HG03575 (cell line): ENCODE measurements at regions not wholly inside any gene's neighbourhood (a gene's known extent, or its start where the extent isn't known, plus 50 kb on each side); places are given as distances from the start of the nearest gene placed in this dataset.
"Not testable (repeated sequence)": the region's sequence is repeated elsewhere in the genome, so short reads cannot be mapped to it uniquely, and the experiment has no call there.

ENCODE experiments used
- ATAC-seq: cut with Tn5 transposase; IDR thresholded peaks from one replicate; pipeline ENCODE4 v1.9.1; 2021; ENCODE audit not compliant: unreplicated experiment, insufficient number of reproducible peaks, low FRiP score; ENCODE audit errors: extremely low read depth

- ATAC-seq = no peak
Measured at GRCh38 chr18:66078925-66079800, 328.4 kb downstream of the CDH7 start.

- no peak for ATAC-seq
Measured at GRCh38 chr18:66077066-66077465, 326.3 kb downstream of the CDH7 start.

- ATAC-seq = no peak
Measured at GRCh38 chr18:66066191-66066590, 315.4 kb downstream of the CDH7 start.

- ATAC-seq = no peak
Measured at GRCh38 chr18:66048406-66048805, 297.6 kb downstream of the CDH7 start.

- no peak for ATAC-seq
Measured at GRCh38 chr18:66046032-66046602, 295.3 kb downstream of the CDH7 start.

GRCh38 chr18:66043009-66043408 is 292.2 kb downstream of the CDH7 start:
- ATAC-seq = no peak

GRCh38 chr18:66013969-66014368 is 263.2 kb downstream of the CDH7 start:
- ATAC-seq = no peak

- ATAC-seq = no peak
Measured at GRCh38 chr18:66011916-66012315, 261.1 kb downstream of the CDH7 start.

- no peak for ATAC-seq
Measured at GRCh38 chr18:66005831-66006588, 255.2 kb downstream of the CDH7 start.

GRCh38 chr18:65998971-65999700 is 248.3 kb downstream of the CDH7 start:
- not testable (repeated sequence) for ATAC-seq

GRCh38 chr18:65995206-65995605 is 244.4 kb downstream of the CDH7 start:
- no peak for ATAC-seq

GRCh38 chr18:65994302-65994701 is 243.5 kb downstream of the CDH7 start:
- no peak for ATAC-seq

GRCh38 chr18:65990944-65991708 is 240.3 kb downstream of the CDH7 start:
- ATAC-seq = no peak

- ATAC-seq = no peak
Measured at GRCh38 chr18:65990174-65990690, 239.4 kb downstream of the CDH7 start.

GRCh38 chr18:65988972-65989371 is 238.2 kb downstream of the CDH7 start:
- no peak for ATAC-seq

- ATAC-seq = no peak
Measured at GRCh38 chr18:65988386-65988785, 237.6 kb downstream of the CDH7 start.

GRCh38 chr18:65983750-65984149 is 232.9 kb downstream of the CDH7 start:
- no peak for ATAC-seq

GRCh38 chr18:65975536-65975935 is 224.7 kb downstream of the CDH7 start:
- no peak for ATAC-seq
